Uterus (tissue), 3 donors: ENCODE measurements at regions not wholly inside any gene's neighbourhood (a gene's known extent, or its start where the extent isn't known, plus 50 kb on each side); places are given as distances from the start of the nearest gene placed in this dataset.

ENCODE experiments used
- DNase-seq, 2 donors: peaks; one replicate each; pipeline ENCODE4 v3.0.0-alpha.2; 2019 to 2020
- H3K27ac ChIP-seq, 2 donors: fragments of 200-600 bp; sonication (generic); 1 replicate in 1 of 2; 2 replicates in 1 of 2; pipeline ENCODE4 v1.5.1; 2016 to 2018
- H3K27me3 ChIP-seq, 2 donors: fragments of 200-600 bp; sonication (generic); one replicate each; pipeline ENCODE4 v1.5.1; 2018 to 2019; ENCODE audit warnings: control low read depth in 1 of 2
- H3K36me3 ChIP-seq, 2 donors: fragments of 200-600 bp; sonication (generic); one replicate each; pipeline ENCODE4 v1.5.1; 2019; ENCODE audit warnings: control low read depth in 1 of 2
- H3K4me1 ChIP-seq, 2 donors: fragments of 200-600 bp; sonication (generic); one replicate each; pipeline ENCODE4 v1.5.1; 2018 to 2019; ENCODE audit warnings: control low read depth in 1 of 2
- H3K4me3 ChIP-seq, 2 donors: fragments of 200-600 bp; sonication (generic); 1 replicate in 1 of 2; 2 replicates in 1 of 2; pipeline ENCODE4 v1.5.1; 2018 to 2019; ENCODE audit warnings: mild to moderate bottlenecking in 1 of 2
- H3K9me3 ChIP-seq, 2 donors: fragments of 200-600 bp; sonication (generic); one replicate each; pipeline ENCODE4 v1.5.1; 2019; ENCODE audit warnings: control low read depth in 1 of 2
- POLR2A ChIP-seq, 2 donors: fragments of 450-650 bp; IDR thresholded peaks; one replicate each; pipeline ENCODE4 v1.6.1; 2016; ENCODE audit warnings: antibody characterized with exemption in 2 of 2, mild to moderate bottlenecking in 1 of 2, moderate library complexity in 1 of 2
- intact Hi-C: fragments of 100-400 bp; cut with DNase I; formaldehyde crosslinking; loops from one replicate; pipeline ENCODE4 v1.15.1; 2023; ENCODE audit warnings: low total_unique reads
- TF ChIP-seq, protein P1 (sequence below), 4 experiments: fragments of 200-600 bp in 2 of 4; fragments of 450-650 bp in 2 of 4; sonication (generic) in 2 of 4; IDR thresholded peaks; one replicate each; pipeline ENCODE4 v1.5.1; 2016 to 2019; ENCODE audit warnings: antibody characterized with exemption in 4 of 4, mild to moderate bottlenecking in 2 of 4, moderate library complexity in 1 of 4
- donor health status: DM: yes; HTN: yes; CAD: no.

DNA sequence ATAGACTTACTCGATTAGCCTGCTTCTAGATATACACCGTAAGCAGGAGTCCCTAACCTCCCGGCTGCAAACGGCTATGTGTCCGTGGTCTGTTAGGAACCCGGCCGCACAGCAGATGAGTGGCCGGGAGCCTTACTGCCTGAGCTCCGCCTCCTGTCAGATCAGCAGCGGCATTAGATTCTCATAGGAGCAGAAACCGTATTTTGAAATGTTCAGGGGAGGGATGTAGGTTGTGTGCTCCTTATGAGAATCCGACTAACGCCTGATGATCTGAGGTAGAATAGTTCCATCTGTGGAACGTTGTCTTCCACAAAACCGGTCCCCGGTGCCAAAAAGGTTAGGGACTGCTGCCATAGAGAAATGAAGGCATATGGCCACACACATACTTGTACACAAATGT lies 1491.9 kb downstream of the SLITRK5 start:
- H3K36me3 ChIP-seq = no peaks in the 10 kb centered on the region
- H3K4me1 ChIP-seq = no peaks in the 10 kb centered on the region
- TF ChIP-seq POLR2A (IDR thresholded peaks at IDR 0.05) = no peak
- TF ChIP-seq, protein P1, sequence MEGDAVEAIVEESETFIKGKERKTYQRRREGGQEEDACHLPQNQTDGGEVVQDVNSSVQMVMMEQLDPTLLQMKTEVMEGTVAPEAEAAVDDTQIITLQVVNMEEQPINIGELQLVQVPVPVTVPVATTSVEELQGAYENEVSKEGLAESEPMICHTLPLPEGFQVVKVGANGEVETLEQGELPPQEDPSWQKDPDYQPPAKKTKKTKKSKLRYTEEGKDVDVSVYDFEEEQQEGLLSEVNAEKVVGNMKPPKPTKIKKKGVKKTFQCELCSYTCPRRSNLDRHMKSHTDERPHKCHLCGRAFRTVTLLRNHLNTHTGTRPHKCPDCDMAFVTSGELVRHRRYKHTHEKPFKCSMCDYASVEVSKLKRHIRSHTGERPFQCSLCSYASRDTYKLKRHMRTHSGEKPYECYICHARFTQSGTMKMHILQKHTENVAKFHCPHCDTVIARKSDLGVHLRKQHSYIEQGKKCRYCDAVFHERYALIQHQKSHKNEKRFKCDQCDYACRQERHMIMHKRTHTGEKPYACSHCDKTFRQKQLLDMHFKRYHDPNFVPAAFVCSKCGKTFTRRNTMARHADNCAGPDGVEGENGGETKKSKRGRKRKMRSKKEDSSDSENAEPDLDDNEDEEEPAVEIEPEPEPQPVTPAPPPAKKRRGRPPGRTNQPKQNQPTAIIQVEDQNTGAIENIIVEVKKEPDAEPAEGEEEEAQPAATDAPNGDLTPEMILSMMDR (IDR thresholded peaks at IDR 0.05) = no peak
- no peak overlapping the region for H3K27ac ChIP-seq
- DNase-seq = no peak
- H3K4me3 ChIP-seq = no peak overlapping the region
- no peaks in the 10 kb centered on the region for H3K9me3 ChIP-seq
- intact Hi-C loops = no loop called here
- no peaks in the 10 kb centered on the region for H3K27me3 ChIP-seq

DNA sequence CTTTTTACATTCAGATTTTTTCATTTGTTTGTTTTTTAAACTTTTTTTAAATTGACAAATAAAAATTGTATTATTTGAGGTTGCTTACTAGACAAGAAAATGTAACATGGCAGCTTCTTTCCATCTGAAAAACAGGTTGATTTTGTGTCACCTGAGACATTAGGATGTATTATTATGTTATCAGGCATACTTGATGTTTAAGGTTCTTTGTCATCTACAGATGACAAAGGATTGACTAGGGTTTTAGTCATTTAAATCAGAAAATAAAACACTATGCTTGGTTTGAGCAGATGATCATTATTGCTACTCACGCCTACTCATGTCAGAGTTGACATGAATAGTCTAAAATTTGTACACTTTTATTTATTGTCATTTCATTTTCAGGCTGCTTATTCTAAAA lies 1494.5 kb downstream of the SLITRK5 start:
- Histone ChIP-seq H3K9me3 (no peaks in the 10 kb centered on the region), H3K36me3 (no peaks in the 10 kb centered on the region), H3K27me3 (no peaks in the 10 kb centered on the region), H3K4me1 (no peaks in the 10 kb centered on the region), H3K4me3 (no peak overlapping the region), H3K27ac (no peak overlapping the region)
- intact Hi-C loops = no loop called here
- TF ChIP-seq, protein P1 (IDR thresholded peaks at IDR 0.05) = no peak
- DNase-seq = no peak

DNA sequence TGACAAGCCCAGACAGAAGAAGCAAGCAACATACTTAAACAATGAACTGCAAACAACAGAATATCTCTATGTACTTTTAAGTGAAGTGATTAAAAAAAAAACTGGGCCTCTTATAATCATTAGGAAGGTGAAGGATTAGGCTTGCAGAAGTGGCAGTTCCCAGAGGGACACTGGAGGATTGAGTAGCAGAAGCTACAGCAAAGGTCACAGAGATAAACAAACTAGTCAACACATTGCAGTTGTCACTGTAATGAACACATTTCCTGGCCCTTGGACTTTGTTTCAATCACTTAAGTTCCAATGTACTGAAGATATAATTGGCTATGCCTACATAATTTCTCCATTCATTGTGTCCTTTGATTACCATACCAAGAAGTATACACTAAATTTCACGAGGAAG lies 1498.8 kb downstream of the SLITRK5 start:
- Histone ChIP-seq H3K36me3 (no peaks in the 10 kb centered on the region), H3K4me3 (no peak overlapping the region), H3K9me3 (no peaks in the 10 kb centered on the region), H3K27me3 (no peaks in the 10 kb centered on the region), H3K4me1 (no peaks in the 10 kb centered on the region), H3K27ac (no peak overlapping the region)
- TF ChIP-seq, protein P1 (IDR thresholded peaks at IDR 0.05) = no peak
- TF ChIP-seq POLR2A (IDR thresholded peaks at IDR 0.05) = no peak
- no peak for DNase-seq
- intact Hi-C loops = no loop called here

DNA sequence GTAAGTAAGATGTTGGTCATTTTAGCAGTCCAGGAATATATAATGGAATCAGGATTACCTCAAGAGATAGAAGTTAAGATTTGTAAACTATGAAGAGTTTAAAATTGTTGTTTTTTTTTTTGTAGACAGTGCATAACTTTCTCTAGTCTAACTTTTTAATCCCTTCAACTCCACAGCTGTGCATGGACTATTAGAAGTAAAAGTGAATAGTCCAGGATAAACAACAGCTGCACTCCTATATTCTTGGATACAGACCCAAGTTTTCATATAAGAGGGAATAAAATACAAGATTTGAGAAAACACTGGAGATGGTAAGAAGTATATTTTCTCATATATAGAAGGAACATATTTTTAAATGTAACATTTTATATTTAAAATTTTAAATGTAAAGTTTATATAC lies 1509.9 kb downstream of the SLITRK5 start:
- intact Hi-C loops = no loop called here
- no peaks in the 10 kb centered on the region for H3K27me3 ChIP-seq
- no peak overlapping the region for H3K4me3 ChIP-seq
- no peak for DNase-seq
- TF ChIP-seq POLR2A (IDR thresholded peaks at IDR 0.05) = no peak
- TF ChIP-seq, protein P1 (IDR thresholded peaks at IDR 0.05) = no peak
- no peaks in the 10 kb centered on the region for H3K9me3 ChIP-seq
- H3K27ac ChIP-seq = no peak overlapping the region
- no peaks in the 10 kb centered on the region for H3K4me1 ChIP-seq
- H3K36me3 ChIP-seq = no peaks in the 10 kb centered on the region

DNA sequence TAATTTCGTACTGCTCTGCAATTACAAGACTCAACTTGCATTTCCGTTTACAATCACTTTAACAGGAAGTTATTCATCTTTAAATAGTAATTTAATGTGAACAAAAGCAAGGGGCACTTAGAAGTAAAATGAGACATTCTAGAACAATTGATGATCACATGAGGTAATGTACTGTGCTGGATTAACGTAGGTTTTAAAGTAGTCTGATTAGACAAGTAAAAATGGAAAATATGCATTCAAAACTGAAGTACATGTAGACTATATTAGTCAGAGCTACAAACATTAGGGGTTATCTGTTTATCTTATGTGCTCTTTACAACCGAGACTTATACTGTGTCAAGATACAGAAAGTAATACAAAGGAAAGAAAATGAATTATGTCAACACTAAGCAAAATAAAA lies 1528.0 kb downstream of the SLITRK5 start:
- intact Hi-C loops = no loop called here
- TF ChIP-seq POLR2A (IDR thresholded peaks at IDR 0.05) = no peak
- TF ChIP-seq, protein P1 (IDR thresholded peaks at IDR 0.05) = no peak
- H3K36me3 ChIP-seq = no peaks in the 10 kb centered on the region
- no peaks in the 10 kb centered on the region for H3K27me3 ChIP-seq
- H3K27ac ChIP-seq = no peak overlapping the region
- H3K4me3 ChIP-seq = no peak overlapping the region
- DNase-seq = no peak
- H3K4me1 ChIP-seq = no peaks in the 10 kb centered on the region
- no peaks in the 10 kb centered on the region for H3K9me3 ChIP-seq
